Activated B cell treated with CpG ODN at 0.5 μM for 24 hours (primary cell): ENCODE measurements at regions not wholly inside any gene's neighbourhood (a gene's known extent, or its start where the extent isn't known, plus 50 kb on each side); places are given as distances from the start of the nearest gene placed in this dataset.

ENCODE experiments used
- ATAC-seq: fragments of 200-7000 bp; cut with Tn5 transposase; one replicate; pipeline ENCODE4 v1.10.0; 2021; ENCODE audit warnings: low read depth, mild to moderate bottlenecking, moderate library complexity
- CTCF ChIA-PET: fragments of 350-600 bp; sonication (Branson Sonifier 250); formaldehyde crosslinking; loops from one replicate; lab custom pipeline; 2021; ENCODE audit warnings: antibody characterized with exemption; lab: Charles Lee
- POLR2A ChIA-PET: fragments of 350-600 bp; sonication (Branson Sonifier 250); formaldehyde crosslinking; loops from one replicate; lab custom pipeline; 2021; ENCODE audit warnings: antibody characterized with exemption; lab: Charles Lee
- DNase-seq: peaks from one replicate; pipeline ENCODE4 v3.0.0; 2022
- H3K27ac Mint-ChIP-seq: one replicate; pipeline ENCODE4 v1.8.0; 2020; ENCODE audit warnings: mixed read lengths
- H3K27me3 Mint-ChIP-seq: one replicate; pipeline ENCODE4 v1.8.0; 2021; ENCODE audit warnings: mixed read lengths
- H3K36me3 Mint-ChIP-seq: one replicate; pipeline ENCODE4 v1.8.0; 2021; ENCODE audit warnings: low read depth, mixed read lengths
- H3K4me1 Mint-ChIP-seq: one replicate; pipeline ENCODE4 v1.8.0; 2021; ENCODE audit warnings: mixed read lengths
- H3K4me3 Mint-ChIP-seq: one replicate; pipeline ENCODE4 v1.8.0; 2020; ENCODE audit warnings: mild to moderate bottlenecking, mixed read lengths
- H3K9me3 Mint-ChIP-seq: one replicate; pipeline ENCODE4 v1.8.0; 2020; ENCODE audit warnings: mixed read lengths
- intact Hi-C: fragments of 100-400 bp; cut with micrococcal nuclease; formaldehyde crosslinking; loops from one replicate; pipeline ENCODE4 v1.15.1; 2024
- TF ChIP-seq, protein P1 (sequence below): fragments of 200-600 bp; IDR thresholded peaks from one replicate; pipeline ENCODE4 v1.8.0; 2022; ENCODE audit warnings: antibody characterized with exemption, mild to moderate bottlenecking

DNA sequence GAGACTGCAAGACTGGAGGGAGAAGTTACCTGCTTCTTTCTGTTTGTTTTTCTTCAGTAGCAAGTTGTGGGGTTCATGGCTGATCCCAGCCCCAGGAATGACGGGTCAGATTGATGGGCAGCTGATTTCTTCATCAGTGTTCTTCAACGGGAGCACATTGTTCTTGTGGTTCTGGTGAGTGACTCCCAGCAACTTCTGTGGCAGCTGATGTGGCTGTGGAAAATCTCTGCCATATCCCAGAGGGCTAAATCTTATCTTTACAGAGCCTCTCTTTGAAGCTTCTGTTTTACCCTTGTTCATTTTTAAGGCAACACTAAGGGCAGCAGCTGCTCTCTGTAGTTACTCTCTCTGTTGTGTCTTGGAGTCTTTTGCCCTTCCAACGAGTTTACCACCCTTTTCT, 710.3 kb downstream of the PRELID2 start:
- Mint-ChIP-seq H3K36me3 (no peaks in the 10 kb centered on the region), H3K27ac (no peak overlapping the region), H3K4me1 (no peaks in the 10 kb centered on the region), H3K4me3 (no peak overlapping the region), H3K27me3 (no peaks in the 10 kb centered on the region), H3K9me3 (no peaks in the 10 kb centered on the region)
- POLR2A ChIA-PET = no interaction called here
- ATAC-seq = no peak
- CTCF ChIA-PET = no interaction called here
- no peak for DNase-seq
- intact Hi-C loops = no loop called here
- TF ChIP-seq, protein P1, sequence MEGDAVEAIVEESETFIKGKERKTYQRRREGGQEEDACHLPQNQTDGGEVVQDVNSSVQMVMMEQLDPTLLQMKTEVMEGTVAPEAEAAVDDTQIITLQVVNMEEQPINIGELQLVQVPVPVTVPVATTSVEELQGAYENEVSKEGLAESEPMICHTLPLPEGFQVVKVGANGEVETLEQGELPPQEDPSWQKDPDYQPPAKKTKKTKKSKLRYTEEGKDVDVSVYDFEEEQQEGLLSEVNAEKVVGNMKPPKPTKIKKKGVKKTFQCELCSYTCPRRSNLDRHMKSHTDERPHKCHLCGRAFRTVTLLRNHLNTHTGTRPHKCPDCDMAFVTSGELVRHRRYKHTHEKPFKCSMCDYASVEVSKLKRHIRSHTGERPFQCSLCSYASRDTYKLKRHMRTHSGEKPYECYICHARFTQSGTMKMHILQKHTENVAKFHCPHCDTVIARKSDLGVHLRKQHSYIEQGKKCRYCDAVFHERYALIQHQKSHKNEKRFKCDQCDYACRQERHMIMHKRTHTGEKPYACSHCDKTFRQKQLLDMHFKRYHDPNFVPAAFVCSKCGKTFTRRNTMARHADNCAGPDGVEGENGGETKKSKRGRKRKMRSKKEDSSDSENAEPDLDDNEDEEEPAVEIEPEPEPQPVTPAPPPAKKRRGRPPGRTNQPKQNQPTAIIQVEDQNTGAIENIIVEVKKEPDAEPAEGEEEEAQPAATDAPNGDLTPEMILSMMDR = no peak

DNA sequence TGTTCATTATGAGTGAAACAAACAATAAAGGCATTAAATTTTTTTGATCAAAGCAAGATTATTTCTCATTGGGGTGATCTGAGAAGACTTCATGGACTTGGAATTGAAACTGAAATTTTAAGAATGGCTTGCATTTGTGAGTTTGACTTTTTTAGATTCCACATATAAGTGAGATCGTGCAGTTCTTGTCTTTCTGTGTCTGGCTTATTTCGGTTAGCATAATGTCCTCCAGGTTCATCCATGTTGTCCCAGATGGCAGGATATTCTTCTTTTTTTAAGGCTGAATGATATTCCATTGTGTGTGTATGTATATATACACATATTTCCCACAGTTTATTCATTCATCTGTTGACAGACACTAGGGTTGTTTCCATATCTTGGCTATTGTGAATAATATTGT, 716.5 kb downstream of the PRELID2 start:
- ATAC-seq (no peak), DNase-seq (no peak)
- TF ChIP-seq, protein P1 = no peak
- Mint-ChIP-seq H3K4me3 (no peak overlapping the region), H3K27ac (no peak overlapping the region), H3K27me3 (no peaks in the 10 kb centered on the region), H3K4me1 (no peaks in the 10 kb centered on the region), H3K9me3 (no peaks in the 10 kb centered on the region), H3K36me3 (no peaks in the 10 kb centered on the region)
- intact Hi-C loops = no loop called here
- ChIA-PET CTCF (no interaction called here), POLR2A (no interaction called here)

DNA sequence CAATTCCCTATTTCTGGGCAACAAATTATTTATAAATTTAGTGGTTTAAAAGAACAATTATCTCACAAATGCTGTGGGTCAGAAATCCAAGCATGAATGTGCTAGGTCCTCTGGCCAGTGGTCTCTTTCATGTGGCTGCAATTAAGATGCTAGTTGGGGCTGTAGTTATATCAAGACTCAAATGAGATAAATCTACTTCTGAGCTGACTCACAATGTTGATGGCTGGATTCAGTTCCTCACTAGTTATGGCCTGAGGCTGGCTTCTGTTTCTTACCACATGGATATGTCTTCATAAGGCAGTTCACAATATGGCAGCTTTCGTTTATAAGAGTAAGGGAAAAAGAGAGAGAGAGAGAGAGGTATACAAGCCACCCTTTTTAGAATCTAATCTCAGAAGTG, 717.0 kb downstream of the PRELID2 start:
- no peak for ATAC-seq
- H3K4me1 Mint-ChIP-seq = no peaks in the 10 kb centered on the region
- no peak overlapping the region for H3K4me3 Mint-ChIP-seq

GRCh38 chr5:145117285-145117684, 717.9 kb downstream of the PRELID2 start:
- H3K4me3 Mint-ChIP-seq = no peak overlapping the region
- CTCF ChIA-PET = no interaction called here
- H3K4me1 Mint-ChIP-seq = no peaks in the 10 kb centered on the region
- TF ChIP-seq, protein P1 = no peak
- POLR2A ChIA-PET = no interaction called here
- DNase-seq (no peak), ATAC-seq (no peak)
- H3K27ac Mint-ChIP-seq = no peak overlapping the region
- H3K27me3 Mint-ChIP-seq = no peaks in the 10 kb centered on the region
- intact Hi-C loops = no loop called here
- H3K36me3 Mint-ChIP-seq = no peaks in the 10 kb centered on the region
- no peaks in the 10 kb centered on the region for H3K9me3 Mint-ChIP-seq

More for the DNA sequence above, 717.0 kb downstream of the PRELID2 start:
- POLR2A ChIA-PET = no interaction called here
- intact Hi-C loops = no loop called here
- Mint-ChIP-seq H3K27ac (no peak overlapping the region), H3K36me3 (no peaks in the 10 kb centered on the region), H3K9me3 (no peaks in the 10 kb centered on the region), H3K27me3 (no peaks in the 10 kb centered on the region)
- DNase-seq = no peak
- CTCF ChIA-PET = no interaction called here
- TF ChIP-seq, protein P1 = no peak

DNA sequence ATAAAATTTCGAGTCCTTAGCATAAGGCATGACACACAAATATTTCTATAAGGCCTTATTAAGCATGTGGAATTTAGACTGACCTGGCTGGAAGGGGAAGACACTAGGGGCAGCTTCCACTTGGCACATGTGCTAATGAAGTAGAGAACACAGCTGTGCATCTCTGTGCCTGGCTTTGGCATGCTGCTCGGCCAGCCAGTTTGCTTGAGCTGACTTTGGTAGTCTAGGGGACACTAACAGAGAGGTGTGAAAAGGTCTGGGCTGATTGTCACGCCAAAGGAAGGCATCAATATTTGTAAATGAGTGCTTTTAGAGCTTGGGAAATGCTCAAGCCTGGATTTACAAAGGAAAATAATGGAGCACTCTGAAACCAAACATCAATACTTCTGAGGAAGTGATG, 723.7 kb downstream of the PRELID2 start:
- Mint-ChIP-seq H3K4me3 (no peak overlapping the region), H3K9me3 (peaks cover 3% of the 10 kb centered on the region), H3K4me1 (no peaks in the 10 kb centered on the region), H3K36me3 (no peaks in the 10 kb centered on the region), H3K27me3 (no peaks in the 10 kb centered on the region), H3K27ac (no peak overlapping the region)
- POLR2A ChIA-PET = no interaction called here
- CTCF ChIA-PET = no interaction called here
- no peak for ATAC-seq
- no peak for DNase-seq
- TF ChIP-seq, protein P1 = no peak
- intact Hi-C loops = no loop called here
